Prostate gland (tissue), 2 donors: ENCODE measurements at regions not wholly inside any gene's neighbourhood (a gene's known extent, or its start where the extent isn't known, plus 50 kb on each side); places are given as distances from the start of the nearest gene placed in this dataset.

Experiments
- DNase-seq: peaks from one replicate; pipeline ENCODE4 v3.0.0-alpha.2; 2019; ENCODE audit warnings: low spot score
- H3K27ac ChIP-seq, 2 donors: fragments of 200-600 bp; sonication (generic); 2 replicates each; pipeline ENCODE4 v1.5.1; 2017 to 2019
- H3K27me3 ChIP-seq: fragments of 200-600 bp; sonication (generic); replicated peaks from 2 replicates; pipeline ENCODE4 v1.5.1; 2019; ENCODE audit not compliant: insufficient read depth
- H3K36me3 ChIP-seq, 2 donors: fragments of 200-600 bp; sonication (generic); 1 replicate in 1 of 2; 2 replicates in 1 of 2; pipeline versions ENCODE4 v1.5.1 to v1.8.1; 2017 to 2019
- H3K4me1 ChIP-seq: fragments of 200-600 bp; sonication (generic); replicated peaks from 2 replicates; pipeline ENCODE4 v1.5.1; 2019
- H3K4me3 ChIP-seq, 2 donors: fragments of 200-600 bp; sonication (generic); 2 replicates each; pipeline ENCODE4 v1.5.1; 2017 to 2019
- H3K9me3 ChIP-seq: fragments of 200-600 bp; sonication (generic); 2 replicates; pipeline ENCODE4 v1.5.1; 2017
- CTCF ChIP-seq, 4 experiments: fragments of 200-600 bp in 2 of 4; fragments of 450-650 bp in 2 of 4; sonication (generic) in 2 of 4; IDR thresholded peaks; 1 replicate in 3 of 4; 2 replicates in 1 of 4; pipeline ENCODE4 v1.5.1; 2016 to 2019; ENCODE audit warnings: antibody characterized with exemption in 4 of 4, mild to moderate bottlenecking in 2 of 4, moderate library complexity in 2 of 4
- POLR2A ChIP-seq: fragments of 450-650 bp; IDR thresholded peaks from one replicate; pipeline ENCODE4 v1.6.1; 2016; ENCODE audit warnings: antibody characterized with exemption, mild to moderate bottlenecking
- POLR2AphosphoS5 ChIP-seq: sonication (generic); formaldehyde crosslinking; IDR thresholded peaks from one replicate; pipeline ENCODE4 v1.6.1; 2017; ENCODE audit warnings: antibody characterized with exemption
- WGBS: methylation state at CpG from one replicate; pipeline ENCODE4 v1.1.5; 2018; 5-methylcytosine and 5-hydroxymethylcytosine counted together
- intact Hi-C: fragments of 100-400 bp; cut with DNase I; formaldehyde crosslinking; loops from one replicate; pipeline ENCODE4 v1.14.2; 2022

GRCh38 chr1:38589036-38589435, 270.5 kb downstream of the RRAGC start:
- no peak for DNase-seq
- Histone ChIP-seq H3K4me1 (no peaks in the 10 kb centered on the region), H3K27ac (no peak overlapping the region), H3K36me3 (no peaks in the 10 kb centered on the region), H3K27me3 (no peaks in the 10 kb centered on the region), H3K9me3 (no peaks in the 10 kb centered on the region), H3K4me3 (no peak overlapping the region)
- intact Hi-C loops, result no loop called here
- WGBS, result 10% methylated on average over 1 of the region's 1 CpG
- TF ChIP-seq POLR2A, result no peak
- no peak for TF ChIP-seq POLR2AphosphoS5
- no peak for TF ChIP-seq CTCF (IDR thresholded peaks at IDR 0.05)

GRCh38 chr1:38587766-38588165, 271.8 kb downstream of the RRAGC start:
- Histone ChIP-seq H3K36me3 (no peaks in the 10 kb centered on the region), H3K27ac (no peak overlapping the region), H3K9me3 (no peaks in the 10 kb centered on the region), H3K4me3 (no peak overlapping the region), H3K27me3 (no peaks in the 10 kb centered on the region), H3K4me1 (no peaks in the 10 kb centered on the region)
- 79% methylated on average over 2 of the region's 2 CpGs for WGBS
- intact Hi-C loops, result no loop called here
- no peak for DNase-seq
- TF ChIP-seq POLR2AphosphoS5 (no peak), POLR2A (no peak), CTCF (IDR thresholded peaks at IDR 0.05) (no peak)

GRCh38 chr1:38586993-38587646, 272.5 kb downstream of the RRAGC start:
- TF ChIP-seq POLR2A (no peak), CTCF (IDR thresholded peaks at IDR 0.05) (peak; percentile 50 to 75 (median 74)), POLR2AphosphoS5 (no peak)
- Histone ChIP-seq H3K4me3 (no peak overlapping the region), H3K27ac (no peak overlapping the region), H3K27me3 (no peaks in the 10 kb centered on the region), H3K4me1 (no peaks in the 10 kb centered on the region), H3K36me3 (no peaks in the 10 kb centered on the region), H3K9me3 (no peaks in the 10 kb centered on the region)
- intact Hi-C loops, result no loop called here
- WGBS, result 43% methylated on average over 9 of the region's 9 CpGs
- DNase-seq, result no peak

GRCh38 chr1:38585971-38586370, 273.6 kb downstream of the RRAGC start:
- DNase-seq, result no peak
- intact Hi-C loops, result no loop called here
- WGBS, result 72% methylated on average over 4 of the region's 4 CpGs
- TF ChIP-seq POLR2A, result no peak
- no peak for TF ChIP-seq CTCF (IDR thresholded peaks at IDR 0.05)
- TF ChIP-seq POLR2AphosphoS5, result no peak
- no peak overlapping the region for H3K4me3 ChIP-seq
- H3K9me3 ChIP-seq, result no peaks in the 10 kb centered on the region
- H3K27me3 ChIP-seq, result no peaks in the 10 kb centered on the region
- no peak overlapping the region for H3K27ac ChIP-seq
- H3K36me3 ChIP-seq, result no peaks in the 10 kb centered on the region
- H3K4me1 ChIP-seq, result no peaks in the 10 kb centered on the region

- Histone ChIP-seq H3K36me3 (no peaks in the 10 kb centered on the region), H3K27ac (no peak overlapping the region), H3K9me3 (no peaks in the 10 kb centered on the region), H3K27me3 (no peaks in the 10 kb centered on the region), H3K4me3 (no peak overlapping the region), H3K4me1 (no peaks in the 10 kb centered on the region)
- TF ChIP-seq POLR2AphosphoS5 (no peak), POLR2A (no peak), CTCF (IDR thresholded peaks at IDR 0.05) (no peak)
- DNase-seq, result no peak
- 62% methylated on average over 3 of the region's 3 CpGs for WGBS
- intact Hi-C loops, result no loop called here
These were observed 274.1 kb downstream of the RRAGC start for GRCh38 chr1:38585460-38585859.
